ENCODE measurements at regions not wholly inside any gene's neighbourhood (a gene's known extent, or its start where the extent isn't known, plus 50 kb on each side); places are given as distances from the start of the nearest gene placed in this dataset.

DNA sequence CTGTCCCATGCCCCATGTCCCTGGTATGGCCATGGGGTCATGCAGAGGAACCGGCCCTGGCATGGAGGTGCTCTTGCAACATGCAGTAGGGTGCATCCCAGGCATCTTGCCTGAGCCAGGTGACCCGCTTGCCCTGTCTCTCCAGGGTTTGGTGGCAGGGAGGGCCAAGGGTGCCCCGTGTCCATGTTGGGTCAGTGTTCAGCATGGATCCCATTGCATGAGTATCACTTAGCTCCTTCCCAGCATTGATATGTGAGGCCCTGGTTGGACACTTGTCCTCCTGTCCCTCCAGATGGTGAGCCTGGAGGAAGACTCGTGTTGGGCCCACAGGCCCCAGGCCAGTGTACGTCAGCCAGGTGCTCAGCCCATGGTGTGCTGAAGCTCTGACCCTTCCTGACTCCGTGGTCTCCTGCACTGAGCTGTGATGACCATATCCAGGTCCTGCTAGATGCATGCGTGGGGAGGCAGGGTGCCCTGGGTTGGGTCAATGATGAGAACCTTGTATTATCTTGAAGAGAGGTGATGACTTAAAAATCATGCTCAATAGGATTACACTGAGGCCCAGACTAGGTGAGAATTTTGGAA lies 205.0 kb downstream of the UBE3A start:
- DNase-seq (ENCODE audit: low spot score) = no peak

- no peak for DNase-seq (ENCODE audit: low spot score)
These were observed 204.0 kb downstream of the UBE3A start for GRCh38 chr15:25234831-25235230.

GRCh38 chr15:25235391-25235790 lies 203.4 kb downstream of the UBE3A start:
- DNase-seq (ENCODE audit: low spot score) = no peak

GRCh38 chr15:25236143-25236860 lies 202.5 kb downstream of the UBE3A start:
- DNase-seq (ENCODE audit: low spot score) = no peak

GRCh38 chr15:25236861-25237155 lies 202.0 kb downstream of the UBE3A start:
- no peak for DNase-seq (ENCODE audit: low spot score)

GRCh38 chr15:25237291-25237978 lies 201.4 kb downstream of the UBE3A start:
- DNase-seq (ENCODE audit: low spot score) = no peak

DNA sequence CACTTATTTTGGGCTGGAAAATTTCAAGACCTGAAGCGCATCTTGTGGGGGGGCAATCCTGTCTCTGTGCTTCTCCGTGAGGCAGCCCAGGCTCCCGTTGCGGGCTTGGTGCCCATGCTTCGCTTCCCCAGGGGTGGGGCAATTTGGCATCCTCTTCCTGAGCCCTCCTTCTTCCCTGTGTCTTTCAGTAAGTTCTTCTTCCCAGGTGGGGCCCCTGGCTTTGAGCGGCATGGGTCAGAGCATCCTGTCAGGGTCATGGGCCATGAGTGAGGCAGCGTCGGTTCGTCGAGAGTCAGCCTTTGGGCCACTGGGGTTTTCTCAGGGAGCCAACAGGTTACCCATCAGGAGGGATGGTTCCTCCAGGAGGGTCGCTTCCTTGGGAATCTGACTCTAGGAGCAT lies 200.7 kb downstream of the UBE3A start:
- no peak for DNase-seq (ENCODE audit: low spot score)

DNA sequence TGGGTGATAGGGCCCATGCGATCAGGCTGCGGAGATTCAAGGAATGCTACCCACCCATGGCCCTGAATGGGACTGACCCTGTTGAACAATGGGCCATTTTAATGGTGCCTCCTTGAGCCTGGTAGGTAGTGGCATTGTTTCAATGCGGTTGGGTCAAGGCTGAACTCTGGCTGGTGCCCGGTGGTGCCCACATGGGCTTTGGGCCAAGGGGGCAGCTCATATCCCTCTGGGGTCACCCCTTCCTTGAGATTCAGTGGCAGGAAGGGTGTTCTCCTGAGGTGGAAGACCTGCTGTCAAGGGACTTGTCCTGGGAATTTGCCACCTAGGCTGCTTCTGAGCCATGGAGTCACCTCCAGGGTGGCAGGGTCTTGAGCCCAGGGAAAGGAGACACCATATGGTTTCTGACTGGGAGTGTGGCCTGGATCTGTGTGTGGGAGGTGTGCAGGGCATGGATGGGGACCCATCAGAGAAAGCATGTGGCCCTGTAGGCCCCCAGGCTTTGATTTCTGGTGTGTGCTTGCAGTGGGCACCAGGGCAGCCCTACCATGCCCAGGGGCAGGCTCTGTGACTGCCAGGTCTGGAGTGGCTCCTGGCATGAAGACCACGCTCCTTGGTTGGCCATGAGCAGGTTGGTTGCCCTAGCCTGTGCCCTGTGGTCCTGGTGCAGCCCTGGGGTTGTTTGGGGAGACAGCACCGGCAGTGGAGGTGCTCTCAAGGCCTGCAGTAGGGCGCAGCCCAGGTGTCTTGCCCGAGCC lies 199.9 kb downstream of the UBE3A start:
- no peak for DNase-seq (ENCODE audit: low spot score)

DNA sequence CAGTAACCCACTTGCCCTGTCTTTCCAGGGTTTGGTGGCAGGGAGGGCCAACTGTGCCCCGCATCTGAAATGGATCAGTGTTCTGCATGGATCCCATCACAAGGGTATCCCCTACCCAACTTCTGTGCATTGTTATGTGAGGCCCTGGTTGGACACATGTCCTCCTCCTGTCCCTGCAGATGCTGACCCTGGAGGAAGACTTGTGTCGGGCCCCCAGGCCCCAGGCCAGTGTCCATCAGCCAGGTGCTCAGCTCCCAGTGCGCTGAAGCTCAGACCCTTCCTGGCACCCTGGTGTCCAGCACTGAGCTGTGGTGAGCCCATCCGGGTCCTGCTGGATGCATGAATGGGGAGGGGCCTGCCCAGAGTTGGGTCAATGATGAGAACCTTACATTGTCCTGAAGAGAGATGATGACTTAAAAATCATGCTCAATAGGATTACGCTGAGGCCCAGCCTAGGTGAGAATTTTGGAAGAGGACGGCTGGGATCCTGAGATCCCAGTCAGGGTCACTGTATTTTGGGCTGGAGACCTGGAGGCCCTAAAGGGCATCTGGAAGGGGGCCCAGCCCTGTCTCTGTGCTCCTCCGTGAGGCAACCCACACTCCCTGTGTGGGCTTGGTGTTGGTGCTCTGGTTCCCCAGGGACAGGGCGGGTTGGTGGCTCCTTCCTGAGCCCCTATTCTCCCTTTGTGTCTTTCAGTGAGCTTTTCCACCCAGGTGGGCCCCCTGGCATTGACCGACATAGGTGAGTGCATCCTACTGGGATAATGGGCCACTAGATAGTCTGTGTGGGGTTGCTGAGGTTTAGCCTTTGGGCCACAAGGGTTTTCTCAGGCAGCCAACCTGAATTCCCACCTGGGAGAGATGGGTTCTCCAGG lies 199.1 kb downstream of the UBE3A start:
- no peak for DNase-seq (ENCODE audit: low spot score)

DNA sequence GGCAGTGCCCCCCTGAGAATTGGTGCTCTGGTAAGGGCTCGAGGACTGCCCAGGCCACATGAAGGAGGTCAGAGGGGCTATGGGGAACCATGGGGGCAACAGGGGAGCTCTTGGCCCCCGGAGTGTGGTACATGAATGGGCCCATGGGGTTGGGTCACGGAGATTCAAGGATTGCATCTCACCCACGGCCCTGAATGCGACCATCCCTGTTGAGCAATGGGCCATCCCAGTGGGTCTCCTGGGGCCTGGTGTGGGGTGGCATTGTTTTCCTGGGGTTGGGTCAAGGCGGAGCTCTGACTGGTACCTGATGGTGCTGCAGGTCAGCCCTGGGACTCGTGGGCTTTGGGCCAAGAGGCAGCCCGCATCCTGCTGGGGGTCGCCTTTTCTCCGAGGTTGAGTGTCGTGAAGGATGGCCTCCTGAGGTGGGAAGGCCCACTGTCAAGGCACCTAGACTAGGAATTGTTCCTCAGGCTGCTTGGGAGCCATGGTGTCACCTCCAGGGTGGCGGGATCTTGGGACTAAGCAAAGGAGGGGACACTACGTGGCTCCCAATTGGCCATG lies 198.3 kb downstream of the UBE3A start:
- DNase-seq (ENCODE audit: low spot score) = no peak

DNA sequence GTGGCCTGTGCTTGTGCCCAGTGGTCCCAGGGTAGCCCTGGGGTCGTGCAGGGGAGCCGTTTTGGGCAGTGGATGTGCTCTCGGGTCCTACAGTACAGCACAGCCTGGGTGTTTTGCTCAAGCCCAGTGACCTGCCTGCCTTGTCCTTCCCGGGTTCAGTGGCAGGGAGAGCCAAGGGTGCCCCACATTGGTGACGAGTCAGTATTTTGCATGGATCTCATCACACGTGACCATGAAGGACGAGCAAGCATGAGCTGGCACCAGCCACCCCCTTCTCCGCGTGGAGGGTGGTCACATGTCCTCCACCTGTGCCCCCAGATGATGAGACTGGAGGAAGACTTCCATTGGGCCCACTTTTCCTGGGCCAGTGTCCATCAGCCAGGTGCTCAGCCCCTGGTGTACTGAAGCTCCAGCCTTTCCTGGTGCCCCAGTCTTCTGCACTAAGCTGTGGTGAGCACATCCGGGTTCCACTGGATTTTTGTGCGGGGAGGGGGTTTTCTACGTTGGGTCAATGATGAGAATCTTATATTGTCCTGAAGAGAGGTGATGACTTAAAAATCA lies 197.5 kb downstream of the UBE3A start:
- DNase-seq (ENCODE audit: low spot score) = no peak

GRCh38 chr15:25242166-25242879 lies 196.5 kb downstream of the UBE3A start:
- DNase-seq (ENCODE audit: low spot score) = no peak

GRCh38 chr15:25242957-25243799 lies 195.6 kb downstream of the UBE3A start:
- DNase-seq (ENCODE audit: low spot score) = no peak

GRCh38 chr15:25243800-25244097 lies 195.1 kb downstream of the UBE3A start:
- no peak for DNase-seq (ENCODE audit: low spot score)

- no peak for DNase-seq (ENCODE audit: low spot score)
These were observed 193.9 kb downstream of the UBE3A start for GRCh38 chr15:25244731-25245585.

GRCh38 chr15:25245801-25246622 lies 192.8 kb downstream of the UBE3A start:
- no peak for DNase-seq (ENCODE audit: low spot score)

GRCh38 chr15:25246641-25247406 lies 192.0 kb downstream of the UBE3A start:
- no peak for DNase-seq (ENCODE audit: low spot score)

Measured in pons (tissue), 1 donor.